ENCODE measurements at regions not wholly inside any gene's neighbourhood (a gene's known extent, or its start where the extent isn't known, plus 50 kb on each side); places are given as distances from the start of the nearest gene placed in this dataset.

DNA sequence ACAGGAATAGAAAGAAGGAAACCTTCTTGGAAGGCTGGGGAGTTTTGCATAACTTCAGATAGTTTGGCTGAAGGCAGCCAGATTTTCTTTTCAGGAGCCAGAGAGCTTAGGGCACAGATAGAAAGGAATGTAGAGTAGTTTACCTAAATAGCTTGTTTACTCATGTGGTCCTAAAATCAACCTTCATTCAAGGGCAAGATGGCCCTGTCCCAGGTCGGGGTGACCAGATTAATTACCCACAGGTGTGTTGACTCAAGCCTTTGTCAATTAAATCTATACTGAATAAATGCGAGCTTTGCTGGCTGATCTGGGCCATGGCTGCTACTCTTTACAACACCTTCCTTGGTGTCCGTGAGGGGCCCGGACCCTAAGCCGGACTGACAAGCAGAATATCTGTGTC lies 792.0 kb upstream of the MAN1A1 start:
- H3K4me1 Mint-ChIP-seq (ENCODE audit: low read depth) = no peaks in the 10 kb centered on the region
- H3K36me3 Mint-ChIP-seq (ENCODE audit: low read depth) = no peaks in the 10 kb centered on the region
- H3K9me3 Mint-ChIP-seq (ENCODE audit: low read depth) = no peaks in the 10 kb centered on the region
- peak; percentile 54 for DNase-seq (ENCODE audit: low spot score)
- peaks cover 6% of the 10 kb centered on the region for H3K27me3 Mint-ChIP-seq (ENCODE audit: low read depth)
- no peak overlapping the region for H3K4me3 Mint-ChIP-seq (ENCODE audit: unreplicated experiment)
- H3K27ac Mint-ChIP-seq (ENCODE audit: unreplicated experiment) = no peak overlapping the region
- TF ChIP-seq, protein P1, sequence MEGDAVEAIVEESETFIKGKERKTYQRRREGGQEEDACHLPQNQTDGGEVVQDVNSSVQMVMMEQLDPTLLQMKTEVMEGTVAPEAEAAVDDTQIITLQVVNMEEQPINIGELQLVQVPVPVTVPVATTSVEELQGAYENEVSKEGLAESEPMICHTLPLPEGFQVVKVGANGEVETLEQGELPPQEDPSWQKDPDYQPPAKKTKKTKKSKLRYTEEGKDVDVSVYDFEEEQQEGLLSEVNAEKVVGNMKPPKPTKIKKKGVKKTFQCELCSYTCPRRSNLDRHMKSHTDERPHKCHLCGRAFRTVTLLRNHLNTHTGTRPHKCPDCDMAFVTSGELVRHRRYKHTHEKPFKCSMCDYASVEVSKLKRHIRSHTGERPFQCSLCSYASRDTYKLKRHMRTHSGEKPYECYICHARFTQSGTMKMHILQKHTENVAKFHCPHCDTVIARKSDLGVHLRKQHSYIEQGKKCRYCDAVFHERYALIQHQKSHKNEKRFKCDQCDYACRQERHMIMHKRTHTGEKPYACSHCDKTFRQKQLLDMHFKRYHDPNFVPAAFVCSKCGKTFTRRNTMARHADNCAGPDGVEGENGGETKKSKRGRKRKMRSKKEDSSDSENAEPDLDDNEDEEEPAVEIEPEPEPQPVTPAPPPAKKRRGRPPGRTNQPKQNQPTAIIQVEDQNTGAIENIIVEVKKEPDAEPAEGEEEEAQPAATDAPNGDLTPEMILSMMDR (IDR thresholded peaks at IDR 0.05) = no peak

DNA sequence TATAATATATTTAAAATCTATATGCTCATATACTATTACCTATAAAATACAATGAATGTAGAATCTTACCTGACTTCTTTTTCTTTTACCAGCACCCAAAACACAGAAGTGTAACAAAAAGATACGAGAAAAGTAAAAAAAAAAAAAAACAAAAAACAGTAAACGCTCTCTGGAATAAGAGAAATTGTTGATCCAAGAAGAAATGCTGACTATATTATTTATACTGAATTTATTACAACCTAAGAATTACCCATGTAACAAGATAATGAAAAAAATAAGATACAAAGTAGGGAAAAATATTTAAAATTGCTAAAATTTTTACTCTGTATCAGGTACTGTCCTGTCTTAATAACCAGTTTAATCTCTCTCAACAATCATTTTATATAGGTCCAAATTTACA lies 787.9 kb upstream of the MAN1A1 start:
- no peak overlapping the region for H3K4me3 Mint-ChIP-seq (ENCODE audit: unreplicated experiment)
- H3K27ac Mint-ChIP-seq (ENCODE audit: unreplicated experiment) = no peak overlapping the region
- no peaks in the 10 kb centered on the region for H3K4me1 Mint-ChIP-seq (ENCODE audit: low read depth)
- TF ChIP-seq, protein P1 (IDR thresholded peaks at IDR 0.05) = no peak
- DNase-seq (ENCODE audit: low spot score) = no peak
- H3K27me3 Mint-ChIP-seq (ENCODE audit: low read depth) = peaks cover 2% of the 10 kb centered on the region
- no peaks in the 10 kb centered on the region for H3K9me3 Mint-ChIP-seq (ENCODE audit: low read depth)
- no peaks in the 10 kb centered on the region for H3K36me3 Mint-ChIP-seq (ENCODE audit: low read depth)

DNA sequence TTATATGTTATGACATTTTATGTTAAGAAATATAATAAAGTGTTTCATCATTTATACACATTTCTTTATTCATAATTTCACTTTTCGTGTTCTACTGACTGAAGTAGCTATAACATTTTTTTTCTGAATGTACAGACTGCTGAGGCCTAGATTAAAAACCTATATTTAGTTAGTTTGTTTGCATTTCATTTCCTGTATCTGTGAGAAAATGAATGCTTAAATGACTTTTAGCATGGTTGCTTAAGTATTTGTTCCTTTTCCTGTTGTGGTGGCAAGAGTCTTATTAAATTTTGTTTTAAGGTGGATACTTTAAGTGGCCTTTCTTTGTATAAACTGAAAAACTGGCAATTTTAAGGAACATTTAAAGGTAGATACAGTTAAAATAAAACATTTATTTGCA lies 779.7 kb upstream of the MAN1A1 start:
- TF ChIP-seq, protein P1 (IDR thresholded peaks at IDR 0.05) = no peak
- Mint-ChIP-seq H3K27ac (ENCODE audit: unreplicated experiment) (no peak overlapping the region), H3K9me3 (ENCODE audit: low read depth) (peaks cover 10% of the 10 kb centered on the region), H3K27me3 (ENCODE audit: low read depth) (no peaks in the 10 kb centered on the region), H3K4me1 (ENCODE audit: low read depth) (no peaks in the 10 kb centered on the region), H3K36me3 (ENCODE audit: low read depth) (no peaks in the 10 kb centered on the region), H3K4me3 (ENCODE audit: unreplicated experiment) (no peak overlapping the region)
- DNase-seq (ENCODE audit: low spot score) = no peak

DNA sequence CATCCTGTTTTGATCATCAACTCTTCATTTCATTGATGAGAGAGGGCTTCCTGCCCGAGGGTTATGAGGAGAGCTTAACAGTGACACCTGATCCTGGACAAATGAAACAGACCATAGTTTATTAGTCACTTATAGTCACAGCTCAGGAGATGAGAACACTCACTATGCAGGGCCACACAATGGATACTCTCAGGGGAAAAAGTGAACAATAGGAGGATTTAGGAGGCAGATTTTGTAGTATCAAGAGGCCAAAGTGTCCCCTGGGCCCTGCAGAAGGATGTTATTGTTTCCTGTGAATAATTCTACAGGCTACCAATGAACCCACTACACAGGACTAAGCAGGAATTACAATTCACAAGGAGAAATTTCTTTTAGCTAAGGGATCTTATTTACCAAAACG lies 772.8 kb upstream of the MAN1A1 start:
- no peak overlapping the region for H3K4me3 Mint-ChIP-seq (ENCODE audit: unreplicated experiment)
- DNase-seq (ENCODE audit: low spot score) = no peak
- H3K27me3 Mint-ChIP-seq (ENCODE audit: low read depth) = no peaks in the 10 kb centered on the region
- no peak overlapping the region for H3K27ac Mint-ChIP-seq (ENCODE audit: unreplicated experiment)
- H3K9me3 Mint-ChIP-seq (ENCODE audit: low read depth) = peaks cover 4% of the 10 kb centered on the region
- no peaks in the 10 kb centered on the region for H3K36me3 Mint-ChIP-seq (ENCODE audit: low read depth)
- H3K4me1 Mint-ChIP-seq (ENCODE audit: low read depth) = no peaks in the 10 kb centered on the region
- TF ChIP-seq, protein P1 (IDR thresholded peaks at IDR 0.05) = no peak

DNA sequence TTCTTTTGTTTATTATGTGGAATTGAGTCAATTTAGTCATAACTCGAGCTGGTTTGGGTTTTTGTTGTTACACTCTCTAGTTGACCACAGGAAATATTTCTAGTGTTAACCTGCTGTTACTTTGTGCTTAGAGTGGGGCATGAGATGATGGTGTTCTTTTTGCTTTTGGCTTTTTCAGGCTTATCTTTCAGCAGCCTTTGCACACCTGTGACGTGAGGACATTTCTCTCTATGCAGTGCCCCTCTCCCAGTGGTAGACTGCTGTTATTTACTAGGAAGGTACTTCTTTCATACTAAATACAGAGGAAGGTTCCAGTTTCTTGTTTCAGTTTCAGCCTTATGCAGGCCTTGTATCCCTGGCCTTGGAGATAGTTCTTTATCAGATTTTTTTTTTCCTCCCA lies 766.8 kb upstream of the MAN1A1 start:
- Mint-ChIP-seq H3K36me3 (ENCODE audit: low read depth) (no peaks in the 10 kb centered on the region), H3K4me3 (ENCODE audit: unreplicated experiment) (no peak overlapping the region), H3K4me1 (ENCODE audit: low read depth) (no peaks in the 10 kb centered on the region), H3K27ac (ENCODE audit: unreplicated experiment) (no peak overlapping the region), H3K9me3 (ENCODE audit: low read depth) (no peaks in the 10 kb centered on the region), H3K27me3 (ENCODE audit: low read depth) (peaks cover 2% of the 10 kb centered on the region)
- TF ChIP-seq, protein P1 (IDR thresholded peaks at IDR 0.05) = no peak
- no peak for DNase-seq (ENCODE audit: low spot score)

Data from chondrocyte (in vitro differentiated cells).